D721Med (cell line): ENCODE measurements at regions not wholly inside any gene's neighbourhood (a gene's known extent, or its start where the extent isn't known, plus 50 kb on each side); places are given as distances from the start of the nearest gene placed in this dataset.

Experiments used
- DNase-seq: peaks from one replicate; pipeline ENCODE4 v3.0.0; 2011; ENCODE audit warnings: low spot score; ENCODE audit not compliant: insufficient read length
- FAIRE-seq: peaks from 2 replicates; lab custom pipeline; 2011; peaks lifted over from hg19 to GRCh38; lab: Jason Lieb, UNC
- TF ChIP-seq, protein P1 (sequence below): IDR thresholded peaks from 2 replicates; pipeline ENCODE4 v1.5.1; 2012; ENCODE audit warnings: mild to moderate bottlenecking, control low read depth; ENCODE audit not compliant: insufficient read depth; ENCODE audit errors: missing control alignments

DNA sequence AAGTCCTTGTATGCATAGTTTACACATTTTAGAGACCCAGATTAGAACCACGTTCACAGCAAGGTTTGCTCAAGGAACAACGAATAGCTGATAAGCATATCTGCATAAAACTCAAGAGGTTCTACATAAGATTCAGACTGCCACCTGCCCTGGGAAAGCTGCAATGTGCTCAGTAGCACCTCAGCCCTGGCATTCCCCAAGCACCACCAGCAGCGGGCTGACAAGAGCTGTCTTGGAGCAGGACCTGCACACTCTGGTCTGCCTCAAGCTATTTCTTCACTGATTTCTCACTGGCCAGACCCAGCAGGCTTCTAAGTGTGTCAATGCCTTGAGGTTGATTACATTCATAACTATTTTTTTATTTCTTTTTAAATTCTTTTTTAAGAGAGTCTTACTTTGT is 65.8 kb upstream of the UQCRFS1 start:
- no peak for FAIRE-seq
- TF ChIP-seq, protein P1, sequence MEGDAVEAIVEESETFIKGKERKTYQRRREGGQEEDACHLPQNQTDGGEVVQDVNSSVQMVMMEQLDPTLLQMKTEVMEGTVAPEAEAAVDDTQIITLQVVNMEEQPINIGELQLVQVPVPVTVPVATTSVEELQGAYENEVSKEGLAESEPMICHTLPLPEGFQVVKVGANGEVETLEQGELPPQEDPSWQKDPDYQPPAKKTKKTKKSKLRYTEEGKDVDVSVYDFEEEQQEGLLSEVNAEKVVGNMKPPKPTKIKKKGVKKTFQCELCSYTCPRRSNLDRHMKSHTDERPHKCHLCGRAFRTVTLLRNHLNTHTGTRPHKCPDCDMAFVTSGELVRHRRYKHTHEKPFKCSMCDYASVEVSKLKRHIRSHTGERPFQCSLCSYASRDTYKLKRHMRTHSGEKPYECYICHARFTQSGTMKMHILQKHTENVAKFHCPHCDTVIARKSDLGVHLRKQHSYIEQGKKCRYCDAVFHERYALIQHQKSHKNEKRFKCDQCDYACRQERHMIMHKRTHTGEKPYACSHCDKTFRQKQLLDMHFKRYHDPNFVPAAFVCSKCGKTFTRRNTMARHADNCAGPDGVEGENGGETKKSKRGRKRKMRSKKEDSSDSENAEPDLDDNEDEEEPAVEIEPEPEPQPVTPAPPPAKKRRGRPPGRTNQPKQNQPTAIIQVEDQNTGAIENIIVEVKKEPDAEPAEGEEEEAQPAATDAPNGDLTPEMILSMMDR = no peak

DNA sequence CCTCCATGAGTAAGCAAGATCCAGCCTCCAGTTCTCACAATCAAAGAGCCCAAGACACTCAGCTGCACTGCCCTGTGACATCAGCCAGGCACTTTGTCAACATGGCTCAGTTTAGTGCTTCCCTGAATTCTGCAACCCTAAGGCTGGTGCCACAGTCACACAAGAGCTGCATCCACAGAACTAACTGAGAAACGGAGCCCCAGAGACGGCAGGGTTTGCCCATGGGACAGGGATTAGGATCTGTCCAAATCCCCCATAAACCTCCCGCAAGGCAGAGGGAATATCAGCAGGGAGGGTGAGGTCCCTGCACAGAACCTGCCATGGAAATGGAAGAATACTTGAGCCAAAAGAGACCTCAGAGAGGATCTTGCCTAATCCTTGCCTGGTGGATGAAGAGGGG is 70.4 kb upstream of the UQCRFS1 start:
- DNase-seq = no peak

More for the DNA sequence above, 65.8 kb upstream of the UQCRFS1 start:
- no peak for DNase-seq

GRCh38 chr19:29285187-29285687 is 72.3 kb upstream of the UQCRFS1 start:
- TF ChIP-seq, protein P1 = no peak
- no peak for FAIRE-seq
- no peak for DNase-seq

More for the DNA sequence above, 70.4 kb upstream of the UQCRFS1 start:
- TF ChIP-seq, protein P1 = no peak
- FAIRE-seq = no peak

DNA sequence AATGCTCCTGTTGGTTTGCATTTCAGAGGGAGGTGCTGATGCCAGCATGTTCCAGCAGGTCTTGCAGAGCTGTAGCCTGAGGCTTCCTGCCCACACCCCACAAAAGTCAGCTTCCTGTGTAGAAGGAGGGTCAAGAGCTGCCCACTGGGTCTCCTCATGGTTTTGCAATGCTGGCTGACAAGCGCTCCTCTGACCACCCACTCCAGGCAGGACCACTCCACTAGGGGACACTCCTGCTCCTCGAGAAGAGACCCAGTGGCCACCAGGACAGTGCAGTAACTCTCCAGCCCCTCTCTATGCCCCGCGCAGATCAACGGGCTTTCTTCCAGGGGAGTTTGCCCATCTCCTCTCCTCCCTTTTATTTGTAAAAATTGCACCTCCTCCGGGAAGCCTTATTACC is 72.9 kb upstream of the UQCRFS1 start:
- TF ChIP-seq, protein P1 = peak; percentile 17
- FAIRE-seq (no peak), DNase-seq (no peak)

GRCh38 chr19:29287061-29287460 is 74.1 kb upstream of the UQCRFS1 start:
- FAIRE-seq = no peak
- no peak for DNase-seq

GRCh38 chr19:29288256-29288655 is 75.3 kb upstream of the UQCRFS1 start:
- TF ChIP-seq, protein P1 = no peak
- FAIRE-seq (no peak), DNase-seq (no peak)

More at GRCh38 chr19:29287061-29287460, 74.1 kb upstream of the UQCRFS1 start:
- TF ChIP-seq, protein P1 = no peak

- DNase-seq = no peak
- TF ChIP-seq, protein P1 = no peak
- no peak for FAIRE-seq
These were observed 76.1 kb upstream of the UQCRFS1 start for GRCh38 chr19:29289020-29289419.
